Heart left ventricle (tissue), 16 donors: ENCODE measurements at regions not wholly inside any gene's neighbourhood (a gene's known extent, or its start where the extent isn't known, plus 50 kb on each side); places are given as distances from the start of the nearest gene placed in this dataset.

Experiments
- ATAC-seq, 4 donors: fragments of 200-7000 bp; cut with Tn5 transposase; one replicate each; pipeline ENCODE4 v1.9.1; 2020 to 2022; ENCODE audit warnings: moderate library complexity in 4 of 4, mild to moderate bottlenecking in 3 of 4, moderate number of reproducible peaks in 1 of 4
- DNase-seq, 5 donors: peaks; one replicate each; pipeline ENCODE4 v3.0.0-alpha.2; 2020
- H3K27ac ChIP-seq, 12 donors: fragments of 200-600 bp; sonication (generic) in 4 of 12; one replicate each; pipeline versions ENCODE4 v1.5.0 to v1.8.0; 2016 to 2022; ENCODE audit warnings: mild to moderate bottlenecking in 2 of 12
- H3K27me3 ChIP-seq, 9 donors: fragments of 200-600 bp; sonication (generic) in 2 of 9; one replicate each; pipeline versions ENCODE4 v1.5.1 to v1.8.0; 2016 to 2022; ENCODE audit warnings: mild to moderate bottlenecking in 3 of 9
- H3K36me3 ChIP-seq, 9 donors: fragments of 200-600 bp; sonication (generic) in 2 of 9; one replicate each; pipeline versions ENCODE4 v1.5.0 to v1.8.0; 2018 to 2022; ENCODE audit warnings: mild to moderate bottlenecking in 2 of 9
- H3K4me1 ChIP-seq, 12 donors: fragments of 200-600 bp; sonication (generic) in 4 of 12; one replicate each; pipeline versions ENCODE4 v1.5.0 to v1.8.0; 2016 to 2022; ENCODE audit warnings: mild to moderate bottlenecking in 3 of 12
- H3K4me3 ChIP-seq, 12 donors: fragments of 200-600 bp; sonication (generic) in 4 of 12; one replicate each; pipeline versions ENCODE4 v1.5.0 to v1.8.0; 2017 to 2022; ENCODE audit warnings: mild to moderate bottlenecking in 9 of 12, moderate library complexity in 4 of 12
- H3K9me3 ChIP-seq, 12 donors: fragments of 200-600 bp; sonication (generic) in 4 of 12; one replicate each; pipeline versions ENCODE4 v1.5.0 to v1.8.0; 2016 to 2022; ENCODE audit warnings: mild to moderate bottlenecking in 1 of 12
- POLR2A ChIP-seq, 2 donors: fragments of 450-650 bp; IDR thresholded peaks; one replicate each; pipeline ENCODE4 v1.6.1; 2017; ENCODE audit warnings: antibody characterized with exemption in 2 of 2, mild to moderate bottlenecking in 2 of 2, moderate library complexity in 2 of 2
- WGBS, 4 donors: extraction: QIAGEN DNeasy Blood & Tissue Kit in 2 of 4; methylation state at CpG; one replicate each; pipeline versions ENCODE4 v1.1.5 to v1.1.7; 2013 to 2018; 5-methylcytosine and 5-hydroxymethylcytosine counted together
- intact Hi-C, 10 donors: fragments of 100-400 bp; cut with DNase I; formaldehyde crosslinking; loops; one replicate each; pipeline versions ENCODE4 v1.11.1 to v1.14.2; 2022
- TF ChIP-seq, protein P1 (sequence below), 12 donors: fragments of 200-600 bp; sonication (generic) in 4 of 12; IDR thresholded peaks; one replicate each; pipeline versions ENCODE4 v1.5.0 to v1.8.0; 2018 to 2022; ENCODE audit warnings: antibody characterized with exemption in 12 of 12, mild to moderate bottlenecking in 5 of 12
- donor health status: ischemic (EF 13 %, LVEDD 7.1; RV severe dilation, severe dysfunction).
- donor health status: healthy with polysubstance abuse.
- donor health status: DM: no; HTN: yes; CAD: no.
- donor health status: DM: no; HTN: no; CAD: no.
- donor health status: ischemic (EF 25% LVEDD 6.9; RV normal size, moderate dysfunction).
- donor health status: ischemic (EF 25% LVEDD 5.7; RV mildly dilated, moderate dysfunction).
- donor health status: healthy.
- donor health status: DM: yes; HTN: yes; CAD: no.
- donor health status: ischemic (EF 35%, LVEDD 5.7; RV mildly dilated, moderate dysfunction).
- donor health status: nonischemic (EF 11% LVEDD 7.7; RV severe dilation, severe dysfunction).
- donor health status: DM: yes; HTN: yes; CAD: no.
- donor health status: PGD.
- donor health status: ischemic (EF 29% LVEDD 5.4; RV normal size, mild dysfunction).
- donor health status: nonischemic (EF 23%, LVEDD 6.1; RV moderate dilation, normal function).

DNA sequence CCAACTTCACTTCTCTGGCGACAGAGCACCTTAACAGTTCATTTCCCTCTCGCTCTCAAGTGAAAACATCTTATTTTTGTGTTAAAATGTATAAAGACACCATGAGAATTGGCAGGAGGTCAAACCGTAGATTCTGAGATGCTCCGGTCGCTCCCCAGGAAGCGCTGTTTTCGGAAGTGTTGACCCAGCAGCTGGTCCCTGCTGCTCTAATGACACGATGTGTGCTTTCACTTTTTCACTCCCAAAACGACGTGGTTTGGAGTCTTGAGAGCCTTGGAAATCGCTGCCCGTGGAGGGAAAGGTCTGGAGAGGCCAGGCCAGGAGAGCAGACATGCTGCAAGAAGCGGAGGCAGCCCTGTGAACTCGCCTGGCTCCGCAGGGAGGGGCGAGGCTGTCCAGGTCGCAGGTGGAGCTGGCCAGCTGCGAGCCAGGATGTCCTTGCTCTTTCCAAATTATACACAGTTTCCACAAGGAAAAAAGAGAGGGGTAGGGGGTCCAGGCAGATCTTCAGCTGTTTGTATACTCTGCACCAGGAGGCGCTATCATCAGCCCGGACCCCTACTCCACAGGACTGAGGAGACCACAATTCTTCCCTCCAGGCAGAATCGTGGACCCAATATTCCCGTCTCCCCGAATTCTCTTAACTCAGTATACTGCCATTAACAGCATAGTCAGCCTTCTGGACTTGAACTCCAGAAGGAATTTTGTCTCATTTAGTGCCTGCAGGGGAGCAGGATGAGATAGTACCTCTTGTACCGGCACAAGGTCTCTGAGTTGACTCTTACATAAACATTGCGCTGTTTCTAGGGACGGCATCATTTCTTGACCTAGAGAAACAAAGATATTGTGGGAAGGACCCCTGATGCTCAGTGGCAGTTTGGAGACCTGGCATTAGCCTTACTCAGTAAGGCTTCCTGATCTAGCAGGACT, 248.6 kb upstream of the ANKRD55 start:
- 9 to 17% (median 14%) methylated on average over 26 of the region's 26 CpGs for WGBS, 4 donors
- ATAC-seq, result peak; percentile 32 to 75 (median 62)
- no peaks in the 10 kb centered on the region for H3K27me3 ChIP-seq
- H3K36me3 ChIP-seq, result no peaks in the 10 kb centered on the region
- H3K27ac ChIP-seq, result peak overlapping the region; percentile 88 to 98 (median 94)
- intact Hi-C loops, result loop anchor here in 8 of 10 donors (2.0 to 10.0 kb wide), 9 partner anchors 106 to 353 kb away; partner anchors contain the start of gene MAP3K1 (in 5 of the 8)
- no peaks in the 10 kb centered on the region for H3K9me3 ChIP-seq
- H3K4me3 ChIP-seq, result peak overlapping the region; percentile 51 to 79 (median 68)
- DNase-seq, result peak; percentile 73 to 80 (median 76)
- peaks cover 4 to 45% (median 22%) of the 10 kb centered on the region in 12 donors for H3K4me1 ChIP-seq
- TF ChIP-seq POLR2A (IDR thresholded peaks at IDR 0.05), result no peak
- TF ChIP-seq, protein P1, sequence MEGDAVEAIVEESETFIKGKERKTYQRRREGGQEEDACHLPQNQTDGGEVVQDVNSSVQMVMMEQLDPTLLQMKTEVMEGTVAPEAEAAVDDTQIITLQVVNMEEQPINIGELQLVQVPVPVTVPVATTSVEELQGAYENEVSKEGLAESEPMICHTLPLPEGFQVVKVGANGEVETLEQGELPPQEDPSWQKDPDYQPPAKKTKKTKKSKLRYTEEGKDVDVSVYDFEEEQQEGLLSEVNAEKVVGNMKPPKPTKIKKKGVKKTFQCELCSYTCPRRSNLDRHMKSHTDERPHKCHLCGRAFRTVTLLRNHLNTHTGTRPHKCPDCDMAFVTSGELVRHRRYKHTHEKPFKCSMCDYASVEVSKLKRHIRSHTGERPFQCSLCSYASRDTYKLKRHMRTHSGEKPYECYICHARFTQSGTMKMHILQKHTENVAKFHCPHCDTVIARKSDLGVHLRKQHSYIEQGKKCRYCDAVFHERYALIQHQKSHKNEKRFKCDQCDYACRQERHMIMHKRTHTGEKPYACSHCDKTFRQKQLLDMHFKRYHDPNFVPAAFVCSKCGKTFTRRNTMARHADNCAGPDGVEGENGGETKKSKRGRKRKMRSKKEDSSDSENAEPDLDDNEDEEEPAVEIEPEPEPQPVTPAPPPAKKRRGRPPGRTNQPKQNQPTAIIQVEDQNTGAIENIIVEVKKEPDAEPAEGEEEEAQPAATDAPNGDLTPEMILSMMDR (IDR thresholded peaks at IDR 0.05), result peak in 8 of 12 donors; percentile 14 to 52 (median 30)

DNA sequence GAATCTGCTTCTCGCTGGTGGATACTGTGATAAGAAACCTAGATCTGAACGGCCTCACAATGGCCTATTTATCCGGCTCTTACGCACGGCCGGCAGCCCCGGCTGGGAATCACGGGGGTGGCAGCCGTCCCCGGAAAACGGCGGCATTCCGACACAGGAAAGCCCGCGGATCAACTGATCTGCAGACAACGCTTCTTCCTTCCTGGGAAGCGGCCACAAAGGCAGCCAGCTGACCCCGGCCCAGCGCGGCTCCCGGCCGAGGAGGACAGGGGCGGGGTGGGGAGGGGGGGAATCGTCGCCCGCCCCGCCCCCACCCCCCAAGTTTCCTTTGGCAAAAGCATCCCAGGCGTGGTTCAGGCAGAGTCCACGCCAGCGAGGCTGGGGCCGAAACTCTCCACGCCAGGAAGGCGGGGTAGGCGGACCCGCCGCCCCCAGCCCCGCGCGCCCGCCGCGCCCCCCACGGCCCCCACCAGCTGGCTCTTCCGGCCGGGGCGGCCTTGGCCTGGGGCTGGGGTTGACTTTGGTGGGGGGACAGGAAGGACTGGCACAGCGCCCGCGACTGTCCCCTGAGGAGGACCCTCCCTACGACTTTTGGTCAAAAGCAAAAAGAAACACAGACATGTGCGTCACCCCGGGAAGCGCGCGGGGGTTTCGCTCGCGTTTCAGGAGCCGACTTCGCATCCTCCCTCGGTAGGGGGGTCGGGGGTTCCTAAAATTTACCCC, 247.7 kb upstream of the ANKRD55 start:
- peak; percentile 82 to 85 (median 85) for DNase-seq
- TF ChIP-seq POLR2A (IDR thresholded peaks at IDR 0.05), result no peak
- TF ChIP-seq, protein P1 (IDR thresholded peaks at IDR 0.05), result no peak
- Histone ChIP-seq H3K27ac (peak overlapping the region; percentile 88 to 98 (median 94)), H3K27me3 (no peaks in the 10 kb centered on the region), H3K36me3 (no peaks in the 10 kb centered on the region), H3K9me3 (no peaks in the 10 kb centered on the region), H3K4me3 (peak overlapping the region; percentile 51 to 79 (median 68)), H3K4me1 (peaks cover 4 to 54% (median 22%) of the 10 kb centered on the region in 12 donors)
- whole genome bisulfite sequencing, 4 donors, result 0 to 3% (median 1%) methylated on average over 27 to 62 of the region's 62 CpGs
- intact Hi-C loops, result loop anchor here in 8 of 10 donors (2.0 to 10.0 kb wide), 9 partner anchors 106 to 354 kb away; partner anchors contain the start of gene MAP3K1 (in 5 of the 8)
- ATAC-seq, result peak; percentile 39 to 86 (median 78)

DNA sequence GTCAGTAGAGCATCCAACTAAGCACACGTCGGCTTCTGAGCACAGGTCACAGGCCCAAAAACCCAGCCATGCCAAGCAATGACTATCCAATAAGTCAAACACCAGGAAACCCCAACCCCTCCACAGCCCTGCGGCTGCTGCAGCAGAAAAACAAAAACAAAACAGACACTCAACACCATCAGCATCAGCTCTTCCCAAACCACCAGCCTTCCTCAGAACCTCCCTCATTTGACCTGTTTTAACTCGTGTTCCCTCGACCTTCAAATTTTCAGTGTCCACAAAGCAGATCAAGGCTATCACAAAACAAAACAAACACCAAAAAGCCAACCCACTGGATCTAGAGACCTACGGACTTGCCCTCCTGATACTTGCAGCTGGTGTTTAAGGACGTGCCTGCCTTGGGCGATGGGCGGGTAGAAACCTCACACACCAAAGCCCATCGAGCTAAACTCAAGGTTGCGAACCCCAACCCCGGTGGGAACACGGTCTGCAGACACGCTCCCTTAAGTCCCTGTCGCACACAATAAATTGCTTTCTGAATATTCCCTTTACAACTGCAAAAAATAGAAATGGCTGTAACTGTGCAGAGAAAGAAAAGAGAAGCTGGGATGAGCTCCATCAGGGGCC, 247.1 kb upstream of the ANKRD55 start:
- H3K4me1 ChIP-seq, result peaks cover 4 to 58% (median 24%) of the 10 kb centered on the region in 12 donors
- intact Hi-C loops, result loop anchor here in 8 of 10 donors (2.0 to 10.0 kb wide), 9 partner anchors 107 to 355 kb away; partner anchors contain the start of gene MAP3K1 (in 5 of the 8)

More for the DNA sequence above, 247.1 kb upstream of the ANKRD55 start:
- WGBS, 4 donors, result 27 to 44% (median 33%) methylated on average over 15 of the region's 15 CpGs
- no peaks in the 10 kb centered on the region for H3K36me3 ChIP-seq
- TF ChIP-seq, protein P1 (IDR thresholded peaks at IDR 0.05), result no peak
- TF ChIP-seq POLR2A (IDR thresholded peaks at IDR 0.05), result no peak
- H3K4me3 ChIP-seq, result peak overlapping the region; percentile 51 to 79 (median 68)
- ATAC-seq, result peak; percentile 1 to 19 (median 12)
- H3K9me3 ChIP-seq, result no peaks in the 10 kb centered on the region
- DNase-seq, result peak in 1 of 5 donors; percentile 39
- peak overlapping the region; percentile 88 to 98 (median 94) for H3K27ac ChIP-seq
- no peaks in the 10 kb centered on the region for H3K27me3 ChIP-seq
